ENCODE measurements at regions not wholly inside any gene's neighbourhood (a gene's known extent, or its start where the extent isn't known, plus 50 kb on each side); places are given as distances from the start of the nearest gene placed in this dataset.

DNA sequence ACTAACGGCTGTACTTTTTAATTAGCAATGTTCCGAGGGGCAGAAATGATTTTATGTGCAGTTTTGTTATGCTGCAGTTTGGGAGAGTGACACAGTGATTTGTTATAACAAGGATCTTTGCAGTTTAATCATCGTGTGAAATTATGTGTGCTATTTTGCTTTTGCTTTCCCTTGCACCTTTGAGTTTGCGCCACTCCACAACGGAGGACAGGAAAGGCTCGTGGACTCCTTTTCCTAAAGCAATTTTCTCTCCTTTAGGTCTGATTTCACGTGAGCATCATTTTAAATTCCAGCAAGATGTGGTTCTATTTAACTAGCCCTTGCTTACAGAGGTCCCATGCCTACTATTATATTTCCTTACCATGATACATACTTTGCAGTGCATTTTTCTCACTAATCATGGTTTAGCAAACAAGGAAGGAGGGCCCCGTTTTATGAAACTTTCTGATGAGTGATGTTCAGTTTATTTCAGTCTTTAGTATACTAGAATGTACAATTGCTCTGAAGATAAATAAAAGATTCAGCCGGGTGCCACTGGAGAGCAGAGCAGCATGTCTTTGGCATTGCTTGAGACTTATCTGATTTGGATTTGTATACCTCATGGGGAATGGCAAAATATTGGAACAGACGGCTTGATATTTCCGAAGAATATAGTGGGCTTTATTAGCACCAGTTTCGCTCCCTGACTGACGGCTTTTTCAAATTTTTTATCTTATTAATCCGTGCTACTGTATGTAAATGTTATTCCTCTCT lies 528.2 kb upstream of the FANCL start:
- no peak for DNase-seq
- no peaks in the 10 kb centered on the region for H3K9me3 ChIP-seq (ENCODE audit: control insufficient read depth, low read length)
- H3K4me3 ChIP-seq (ENCODE audit: low read length) = no peak overlapping the region
- no peak overlapping the region for H3K9ac ChIP-seq (ENCODE audit: extremely low read depth, low read length, poor library complexity, severe bottlenecking)
- no peaks in the 10 kb centered on the region for H3K27me3 ChIP-seq (ENCODE audit: control insufficient read depth, insufficient read depth, low read length, poor library complexity, severe bottlenecking)
- no peak overlapping the region for H3K27ac ChIP-seq (ENCODE audit: low read depth, low read length)
- Mint-ChIP-seq H3K4me1 (peaks cover 27% of the 10 kb centered on the region), H3K9me3 (no peaks in the 10 kb centered on the region), H3K4me3 (no peak overlapping the region), H3K27me3 (ENCODE audit: insufficient read depth) (no peaks in the 10 kb centered on the region), H3K36me3 (ENCODE audit: low read depth) (no peaks in the 10 kb centered on the region), H3K27ac (no peak overlapping the region)
- H3K4me1 ChIP-seq (ENCODE audit: control insufficient read depth, insufficient read depth, low read length) = no peaks in the 10 kb centered on the region
- H3K36me3 ChIP-seq (ENCODE audit: control insufficient read depth, insufficient read depth, low read length) = no peaks in the 10 kb centered on the region
- TF ChIP-seq, protein P1, sequence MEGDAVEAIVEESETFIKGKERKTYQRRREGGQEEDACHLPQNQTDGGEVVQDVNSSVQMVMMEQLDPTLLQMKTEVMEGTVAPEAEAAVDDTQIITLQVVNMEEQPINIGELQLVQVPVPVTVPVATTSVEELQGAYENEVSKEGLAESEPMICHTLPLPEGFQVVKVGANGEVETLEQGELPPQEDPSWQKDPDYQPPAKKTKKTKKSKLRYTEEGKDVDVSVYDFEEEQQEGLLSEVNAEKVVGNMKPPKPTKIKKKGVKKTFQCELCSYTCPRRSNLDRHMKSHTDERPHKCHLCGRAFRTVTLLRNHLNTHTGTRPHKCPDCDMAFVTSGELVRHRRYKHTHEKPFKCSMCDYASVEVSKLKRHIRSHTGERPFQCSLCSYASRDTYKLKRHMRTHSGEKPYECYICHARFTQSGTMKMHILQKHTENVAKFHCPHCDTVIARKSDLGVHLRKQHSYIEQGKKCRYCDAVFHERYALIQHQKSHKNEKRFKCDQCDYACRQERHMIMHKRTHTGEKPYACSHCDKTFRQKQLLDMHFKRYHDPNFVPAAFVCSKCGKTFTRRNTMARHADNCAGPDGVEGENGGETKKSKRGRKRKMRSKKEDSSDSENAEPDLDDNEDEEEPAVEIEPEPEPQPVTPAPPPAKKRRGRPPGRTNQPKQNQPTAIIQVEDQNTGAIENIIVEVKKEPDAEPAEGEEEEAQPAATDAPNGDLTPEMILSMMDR (conservative IDR thresholded peaks at IDR 0.05) = no peak
- 92 to 93% methylated on average over 12 to 14 of the region's 14 CpGs for WGBS, 2 experiments (ENCODE audit: insufficient coverage in 1 of 2, insufficient read length in 1 of 2)

DNA sequence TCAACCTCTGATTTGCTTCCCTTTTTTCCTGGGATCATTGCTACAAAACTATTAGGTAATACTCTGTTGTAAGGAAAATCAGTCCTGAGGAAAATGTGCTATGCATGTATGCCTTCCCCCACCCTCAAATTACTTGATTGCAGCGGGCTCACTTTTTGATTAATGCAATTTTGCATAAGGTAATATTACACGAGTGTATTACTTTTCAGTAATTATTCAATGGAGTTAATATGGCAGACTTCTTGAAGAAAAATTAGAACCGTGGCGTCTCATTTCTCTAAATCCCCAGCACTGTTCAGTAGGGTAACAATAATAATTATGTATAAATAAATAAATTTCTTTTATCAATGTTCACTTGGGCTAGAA lies 527.6 kb upstream of the FANCL start:
- no peaks in the 10 kb centered on the region for H3K27me3 ChIP-seq (ENCODE audit: control insufficient read depth, insufficient read depth, low read length, poor library complexity, severe bottlenecking)
- H3K4me3 ChIP-seq (ENCODE audit: low read length) = no peak overlapping the region
- Mint-ChIP-seq H3K27ac (no peak overlapping the region), H3K4me1 (peaks cover 27% of the 10 kb centered on the region), H3K36me3 (ENCODE audit: low read depth) (no peaks in the 10 kb centered on the region), H3K9me3 (no peaks in the 10 kb centered on the region), H3K4me3 (no peak overlapping the region), H3K27me3 (ENCODE audit: insufficient read depth) (no peaks in the 10 kb centered on the region)
- no peak overlapping the region for H3K27ac ChIP-seq (ENCODE audit: low read depth, low read length)
- no peaks in the 10 kb centered on the region for H3K9me3 ChIP-seq (ENCODE audit: control insufficient read depth, low read length)
- H3K9ac ChIP-seq (ENCODE audit: extremely low read depth, low read length, poor library complexity, severe bottlenecking) = no peak overlapping the region
- no peaks in the 10 kb centered on the region for H3K36me3 ChIP-seq (ENCODE audit: control insufficient read depth, insufficient read depth, low read length)
- H3K4me1 ChIP-seq (ENCODE audit: control insufficient read depth, insufficient read depth, low read length) = no peaks in the 10 kb centered on the region
- TF ChIP-seq, protein P1 (conservative IDR thresholded peaks at IDR 0.05) = no peak
- WGBS, 2 experiments (ENCODE audit: insufficient coverage in 1 of 2, insufficient read length in 1 of 2) = 100% methylated on average over 3 of the region's 4 CpGs; no CpG with 5 or more reads in 1 of the 2 experiments
- no peak for DNase-seq

- Histone ChIP-seq H3K4me3 (ENCODE audit: low read length) (no peak overlapping the region), H3K27me3 (ENCODE audit: control insufficient read depth, insufficient read depth, low read length, poor library complexity, severe bottlenecking) (no peaks in the 10 kb centered on the region), H3K36me3 (ENCODE audit: control insufficient read depth, insufficient read depth, low read length) (no peaks in the 10 kb centered on the region), H3K9me3 (ENCODE audit: control insufficient read depth, low read length) (no peaks in the 10 kb centered on the region), H3K4me1 (ENCODE audit: control insufficient read depth, insufficient read depth, low read length) (no peaks in the 10 kb centered on the region), H3K9ac (ENCODE audit: extremely low read depth, low read length, poor library complexity, severe bottlenecking) (no peak overlapping the region), H3K27ac (ENCODE audit: low read depth, low read length) (no peak overlapping the region)
- no peak overlapping the region for H3K4me3 Mint-ChIP-seq
- no peaks in the 10 kb centered on the region for H3K36me3 Mint-ChIP-seq (ENCODE audit: low read depth)
- peaks cover 29% of the 10 kb centered on the region for H3K4me1 Mint-ChIP-seq
- WGBS, 2 experiments (ENCODE audit: insufficient coverage in 1 of 2, insufficient read length in 1 of 2) = 71 to 84% methylated on average over 6 to 10 of the region's 10 CpGs
- no peaks in the 10 kb centered on the region for H3K9me3 Mint-ChIP-seq
- TF ChIP-seq, protein P1 (conservative IDR thresholded peaks at IDR 0.05) = no peak
- peak; percentile 44 for DNase-seq
- no peaks in the 10 kb centered on the region for H3K27me3 Mint-ChIP-seq (ENCODE audit: insufficient read depth)
- H3K27ac Mint-ChIP-seq = no peak overlapping the region
These were observed 526.9 kb upstream of the FANCL start for GRCh38 chr2:58767828-58768714.

Measured in endodermal cell (in vitro differentiated cells).